CD4-positive, alpha-beta T cell (primary cell): ENCODE measurements at regions not wholly inside any gene's neighbourhood (a gene's known extent, or its start where the extent isn't known, plus 50 kb on each side); places are given as distances from the start of the nearest gene placed in this dataset.

Experiments
- ATAC-seq: fragments of 200-7000 bp; cut with Tn5 transposase; one replicate; pipeline ENCODE4 v1.10.0; 2022; ENCODE audit warnings: mild to moderate bottlenecking; ENCODE audit not compliant: poor library complexity
- CTCF ChIA-PET: fragments of 350-600 bp; sonication (Branson Sonifier 250); formaldehyde crosslinking; loops from one replicate; lab custom pipeline; 2021; ENCODE audit warnings: antibody characterized with exemption, inconsistent platforms; lab: Charles Lee
- POLR2A ChIA-PET: fragments of 350-600 bp; sonication (Branson Sonifier 250); formaldehyde crosslinking; loops from one replicate; lab custom pipeline; 2021; ENCODE audit warnings: antibody characterized with exemption, inconsistent platforms; lab: Charles Lee
- DNase-seq, 14 experiments: peaks; one replicate each; pipeline ENCODE4 v3.0.0-alpha.2; 2013 to 2020; ENCODE audit warnings: mixed read lengths in 2 of 14
- H3K27ac ChIP-seq, 2 donors: one replicate each; pipeline versions ENCODE4 v1.5.1 to v1.7.0; 2013; ENCODE audit warnings: low read length in 2 of 2, low read depth in 1 of 2, mild to moderate bottlenecking in 1 of 2
- H3K27me3 ChIP-seq, 2 experiments: 1 replicate in 1 of 2; 2 replicates in 1 of 2; pipeline versions ENCODE4 v1.6.1 to v1.7.0; 2013; ENCODE audit warnings: low read length in 2 of 2, control low read depth in 1 of 2, mild to moderate bottlenecking in 1 of 2, moderate library complexity in 1 of 2; ENCODE audit not compliant: insufficient read depth in 2 of 2, control insufficient read depth in 1 of 2
- H3K36me3 ChIP-seq: one replicate; pipeline ENCODE4 v1.6.1; 2013; ENCODE audit warnings: low read length, control low read depth; ENCODE audit not compliant: insufficient read depth
- H3K4me1 ChIP-seq: one replicate; pipeline ENCODE4 v1.6.1; 2013; ENCODE audit warnings: low read length, control low read depth; ENCODE audit not compliant: insufficient read depth
- H3K4me3 ChIP-seq: one replicate; pipeline ENCODE4 v1.5.1; 2013; ENCODE audit warnings: mild to moderate bottlenecking, low read length, moderate library complexity
- H3K9me3 ChIP-seq, 2 experiments: 1 replicate in 1 of 2; 2 replicates in 1 of 2; pipeline versions ENCODE4 v1.6.1 to v1.7.0; 2013; ENCODE audit warnings: low read length in 2 of 2, mild to moderate bottlenecking in 2 of 2, control low read depth in 1 of 2, moderate library complexity in 1 of 2; ENCODE audit not compliant: control insufficient read depth in 1 of 2, insufficient read depth in 1 of 2
- H3K27ac Mint-ChIP-seq: one replicate; pipeline ENCODE4 v1.8.0; 2020; ENCODE audit warnings: mixed read lengths
- H3K27me3 Mint-ChIP-seq: one replicate; pipeline ENCODE4 v1.8.0; 2021; ENCODE audit warnings: mixed read lengths
- H3K36me3 Mint-ChIP-seq: one replicate; pipeline ENCODE4 v1.8.0; 2021; ENCODE audit warnings: low read depth, mixed read lengths
- H3K4me1 Mint-ChIP-seq: one replicate; pipeline ENCODE4 v1.8.0; 2021; ENCODE audit warnings: low read depth, mixed read lengths
- H3K4me3 Mint-ChIP-seq: one replicate; pipeline ENCODE4 v1.8.0; 2020; ENCODE audit warnings: mild to moderate bottlenecking, mixed read lengths
- H3K9me3 Mint-ChIP-seq: one replicate; pipeline ENCODE4 v1.8.0; 2020; ENCODE audit warnings: mixed read lengths
- intact Hi-C, 2 experiments: fragments of 100-400 bp; cut with DNase I in 1 of 2; cut with micrococcal nuclease in 1 of 2; formaldehyde crosslinking; loops; one replicate each; pipeline versions ENCODE4 v1.15.1 to v1.9.0; 2023 to 2025; cut with DNase I, micrococcal nuclease
- TF ChIP-seq, protein P1 (sequence below): fragments of 200-600 bp; IDR thresholded peaks from one replicate; pipeline ENCODE4 v1.8.0; 2022; ENCODE audit warnings: antibody characterized with exemption, mild to moderate bottlenecking

DNA sequence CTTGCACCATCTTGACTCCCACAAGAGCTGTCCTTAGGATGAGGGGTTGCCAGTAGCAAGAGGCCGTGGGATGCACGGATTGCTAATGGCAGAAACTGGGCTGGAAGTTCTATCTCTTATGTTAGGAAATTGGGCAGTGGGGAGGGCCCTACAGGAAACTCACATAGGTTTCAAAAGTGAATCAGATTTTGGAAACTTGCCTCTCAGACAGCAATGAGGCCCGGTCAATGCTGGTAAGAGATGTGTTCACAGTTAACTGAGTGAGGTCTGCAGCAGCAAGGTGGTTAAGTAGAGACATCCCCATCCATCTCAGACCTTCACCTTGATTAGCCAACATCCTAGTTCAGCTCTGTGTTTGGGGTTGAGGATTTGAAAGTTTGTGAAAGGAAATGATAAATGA lies 164.7 kb downstream of the ABCA8 start:
- H3K4me3 ChIP-seq = no peak overlapping the region
- Mint-ChIP-seq H3K27ac (no peak overlapping the region), H3K4me1 (no peaks in the 10 kb centered on the region), H3K36me3 (no peaks in the 10 kb centered on the region), H3K27me3 (peaks cover 36% of the 10 kb centered on the region), H3K4me3 (no peak overlapping the region), H3K9me3 (no peaks in the 10 kb centered on the region)
- H3K9me3 ChIP-seq = no peaks in the 10 kb centered on the region
- DNase-seq (no peak), ATAC-seq (no peak)
- H3K36me3 ChIP-seq = no peaks in the 10 kb centered on the region
- TF ChIP-seq, protein P1, sequence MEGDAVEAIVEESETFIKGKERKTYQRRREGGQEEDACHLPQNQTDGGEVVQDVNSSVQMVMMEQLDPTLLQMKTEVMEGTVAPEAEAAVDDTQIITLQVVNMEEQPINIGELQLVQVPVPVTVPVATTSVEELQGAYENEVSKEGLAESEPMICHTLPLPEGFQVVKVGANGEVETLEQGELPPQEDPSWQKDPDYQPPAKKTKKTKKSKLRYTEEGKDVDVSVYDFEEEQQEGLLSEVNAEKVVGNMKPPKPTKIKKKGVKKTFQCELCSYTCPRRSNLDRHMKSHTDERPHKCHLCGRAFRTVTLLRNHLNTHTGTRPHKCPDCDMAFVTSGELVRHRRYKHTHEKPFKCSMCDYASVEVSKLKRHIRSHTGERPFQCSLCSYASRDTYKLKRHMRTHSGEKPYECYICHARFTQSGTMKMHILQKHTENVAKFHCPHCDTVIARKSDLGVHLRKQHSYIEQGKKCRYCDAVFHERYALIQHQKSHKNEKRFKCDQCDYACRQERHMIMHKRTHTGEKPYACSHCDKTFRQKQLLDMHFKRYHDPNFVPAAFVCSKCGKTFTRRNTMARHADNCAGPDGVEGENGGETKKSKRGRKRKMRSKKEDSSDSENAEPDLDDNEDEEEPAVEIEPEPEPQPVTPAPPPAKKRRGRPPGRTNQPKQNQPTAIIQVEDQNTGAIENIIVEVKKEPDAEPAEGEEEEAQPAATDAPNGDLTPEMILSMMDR = no peak
- intact Hi-C loops = no loop called here
- ChIA-PET POLR2A (no interaction called here), CTCF (no interaction called here)
- no peak overlapping the region for H3K27ac ChIP-seq
- H3K27me3 ChIP-seq = peaks cover 0 to 3% of the 10 kb centered on the region in 2 experiments
- H3K4me1 ChIP-seq = no peaks in the 10 kb centered on the region

DNA sequence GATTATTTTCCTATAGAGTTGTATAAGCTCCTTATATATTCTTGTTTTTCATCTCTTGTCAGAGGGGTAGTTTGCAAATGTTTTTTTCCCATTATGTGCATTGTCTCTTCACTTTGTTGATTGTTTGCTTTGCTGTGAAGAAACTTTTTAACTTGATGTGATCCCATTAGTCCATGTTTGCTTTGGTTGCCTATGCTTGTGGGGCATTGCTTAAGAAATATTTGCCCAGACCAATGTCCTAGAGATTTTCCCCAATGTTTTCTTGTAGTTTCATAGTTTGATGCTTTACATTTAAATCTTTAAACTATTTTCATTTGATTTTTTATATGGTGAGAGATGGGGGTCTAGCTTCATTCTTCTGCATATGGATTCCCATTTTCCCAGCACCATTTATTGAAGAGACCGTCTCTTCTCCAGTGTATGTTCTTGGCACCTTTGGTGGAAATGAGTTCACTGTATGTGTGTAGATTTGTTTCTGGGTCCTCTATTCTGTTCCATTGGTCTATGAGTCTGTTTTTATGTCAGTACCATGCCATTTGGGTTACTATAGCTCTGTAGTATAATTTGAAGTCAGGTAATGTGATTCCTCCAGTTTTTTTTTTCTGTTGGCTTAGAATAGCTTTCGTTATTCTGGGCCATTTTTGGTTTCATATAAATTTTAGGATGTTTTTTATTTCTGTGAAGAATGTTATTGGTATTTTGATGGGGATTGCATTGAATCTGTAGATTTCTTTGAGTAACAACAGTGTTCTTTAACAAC lies 165.8 kb downstream of the ABCA8 start:
- CTCF ChIA-PET = no interaction called here
- ATAC-seq = no peak
- no peaks in the 10 kb centered on the region for H3K36me3 ChIP-seq

DNA sequence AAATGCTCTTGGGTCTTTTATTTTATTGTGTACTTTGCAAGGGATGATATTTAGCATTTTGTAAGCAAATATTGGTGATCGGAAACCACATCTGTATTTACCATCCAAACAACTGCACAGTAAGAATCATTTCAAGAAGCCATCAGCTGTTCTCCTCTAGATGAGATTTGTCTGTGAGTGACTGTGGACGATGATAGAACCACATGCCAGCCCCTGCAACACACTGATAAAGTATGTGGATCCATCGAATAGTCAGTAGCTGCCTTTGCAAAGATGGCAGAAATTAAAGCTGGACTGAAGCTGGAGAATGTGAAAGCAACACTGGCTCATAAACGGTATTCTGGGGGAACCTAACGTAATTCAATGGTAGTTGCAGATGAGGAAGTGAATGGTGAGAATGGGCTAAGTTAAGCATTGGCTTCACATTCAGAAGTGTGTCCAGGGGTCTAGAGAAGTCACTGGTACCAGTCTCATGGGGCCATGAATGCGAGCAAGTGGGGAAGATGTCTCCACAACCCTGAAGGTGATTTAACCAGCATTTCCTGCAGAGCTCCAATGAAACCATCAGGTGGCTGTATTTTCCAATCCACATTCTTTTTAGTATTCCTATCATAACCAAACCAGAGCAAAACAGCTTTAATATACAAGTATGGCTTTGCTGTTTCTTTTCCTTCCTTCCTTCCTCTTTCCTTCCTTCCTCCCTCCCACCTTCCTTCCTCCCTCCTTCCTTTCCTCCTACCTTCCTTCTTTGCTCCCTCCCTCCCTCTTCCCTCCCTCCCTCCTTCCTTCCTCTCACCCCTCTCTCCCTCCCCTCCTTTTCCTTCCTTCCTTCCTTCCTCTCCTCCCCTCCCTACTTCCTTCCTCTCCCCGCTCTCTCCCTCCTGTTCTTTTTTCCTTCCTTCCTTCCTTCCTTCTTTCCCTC lies 169.4 kb downstream of the ABCA8 start:
- Mint-ChIP-seq H3K9me3 (no peaks in the 10 kb centered on the region), H3K4me3 (no peak overlapping the region), H3K36me3 (no peaks in the 10 kb centered on the region), H3K4me1 (no peaks in the 10 kb centered on the region), H3K27ac (no peak overlapping the region), H3K27me3 (peaks cover 44% of the 10 kb centered on the region)
- ATAC-seq = no peak
- intact Hi-C loops = no loop called here
- TF ChIP-seq, protein P1 = no peak
- Histone ChIP-seq H3K27me3 (no peaks in the 10 kb centered on the region), H3K4me1 (no peaks in the 10 kb centered on the region), H3K9me3 (no peaks in the 10 kb centered on the region), H3K36me3 (no peaks in the 10 kb centered on the region), H3K27ac (no peak overlapping the region), H3K4me3 (no peak overlapping the region)
- CTCF ChIA-PET = no interaction called here
- POLR2A ChIA-PET = no interaction called here
- DNase-seq = no peak

More for the DNA sequence above, 165.8 kb downstream of the ABCA8 start:
- no peak overlapping the region for H3K4me3 ChIP-seq
- no peaks in the 10 kb centered on the region for H3K9me3 Mint-ChIP-seq
- intact Hi-C loops = no loop called here
- DNase-seq = no peak
- POLR2A ChIA-PET = interaction anchor here (0.6 kb wide), 1 partner anchor 13 kb away, joined by 3 read pairs; no protein-coding TSS in a partner anchor
- TF ChIP-seq, protein P1 = no peak
- H3K4me1 Mint-ChIP-seq = no peaks in the 10 kb centered on the region
- H3K9me3 ChIP-seq = no peaks in the 10 kb centered on the region
- H3K27ac Mint-ChIP-seq = no peak overlapping the region
- H3K27ac ChIP-seq = no peak overlapping the region
- peaks cover 44% of the 10 kb centered on the region for H3K27me3 Mint-ChIP-seq
- H3K27me3 ChIP-seq = peaks cover 0 to 3% of the 10 kb centered on the region in 2 experiments
- H3K4me3 Mint-ChIP-seq = no peak overlapping the region
- no peaks in the 10 kb centered on the region for H3K36me3 Mint-ChIP-seq
- no peaks in the 10 kb centered on the region for H3K4me1 ChIP-seq
